Karpas-422 (cell line): ENCODE measurements at regions not wholly inside any gene's neighbourhood (a gene's known extent, or its start where the extent isn't known, plus 50 kb on each side); places are given as distances from the start of the nearest gene placed in this dataset.
"Not testable (repeated sequence)": the region's sequence is repeated elsewhere in the genome, so short reads cannot be mapped to it uniquely, and the experiment has no call there.

Source experiments
- DNase-seq: peaks from one replicate; pipeline ENCODE4 v3.0.0-alpha.2; 2015
- H2AFZ ChIP-seq: fragments of 200-600 bp; sonication (generic); 2 replicates; pipeline ENCODE4 v1.6.1; 2014; ENCODE audit warnings: antibody characterized with exemption, low read length, mixed read lengths
- H3K27ac ChIP-seq: fragments of 200-600 bp; sonication (generic); 2 replicates; pipeline ENCODE4 v1.5.1; 2014; ENCODE audit warnings: mild to moderate bottlenecking, low read length, moderate library complexity
- H3K27me3 ChIP-seq: fragments of 200-600 bp; sonication (generic); 2 replicates; pipeline ENCODE4 v1.6.1; 2014; ENCODE audit warnings: low read length, mixed read lengths
- H3K36me3 ChIP-seq: fragments of 200-600 bp; sonication (generic); 2 replicates; pipeline ENCODE4 v1.6.1; 2014; ENCODE audit warnings: low read length, mixed read lengths; ENCODE audit not compliant: insufficient read depth
- H3K4me1 ChIP-seq: fragments of 200-600 bp; sonication (generic); 2 replicates; pipeline ENCODE4 v1.6.1; 2014; ENCODE audit warnings: mild to moderate bottlenecking, low read length, mixed read lengths
- H3K4me2 ChIP-seq: fragments of 200-600 bp; sonication (generic); 2 replicates; pipeline ENCODE4 v1.6.1; 2014; ENCODE audit warnings: low read length, low read depth, mild to moderate bottlenecking; ENCODE audit not compliant: poor library complexity, severe bottlenecking
- H3K4me3 ChIP-seq: fragments of 200-600 bp; sonication (generic); 2 replicates; pipeline ENCODE4 v1.5.1; 2014; ENCODE audit warnings: mild to moderate bottlenecking, antibody characterized with exemption, low read length, mixed read lengths
- H3K79me2 ChIP-seq: fragments of 200-600 bp; sonication (generic); 2 replicates; pipeline ENCODE4 v1.6.1; 2014; ENCODE audit warnings: mild to moderate bottlenecking, low read length, mixed read lengths
- H3K9ac ChIP-seq: fragments of 200-600 bp; sonication (generic); 2 replicates; pipeline ENCODE4 v1.6.0; 2014; ENCODE audit warnings: low read length
- H3K9me2 ChIP-seq: fragments of 200-600 bp; sonication (generic), shearing (Covaris generic); replicated peaks from 2 replicates; pipeline ENCODE4 v1.6.0; 2014; ENCODE audit warnings: mild to moderate bottlenecking, low read length, moderate library complexity; ENCODE audit not compliant: insufficient read depth
- H3K9me3 ChIP-seq: fragments of 300-700, 200-600 bp; sonication (generic); 2 replicates; pipeline ENCODE4 v1.6.1; 2014; ENCODE audit warnings: low read length, mixed read lengths
- H4K20me1 ChIP-seq: fragments of 200-600 bp; sonication (generic); 2 replicates; pipeline ENCODE4 v1.6.1; 2014; ENCODE audit warnings: mild to moderate bottlenecking, antibody characterized with exemption, low read length, low read depth; ENCODE audit not compliant: insufficient read depth

GRCh38 chr4:15188605-15189539 lies 186.6 kb downstream of the CPEB2 start:
- no peak overlapping the region for H3K4me2 ChIP-seq
- no peaks in the 10 kb centered on the region for H3K4me1 ChIP-seq
- H3K9ac ChIP-seq, result no peak overlapping the region
- no peaks in the 10 kb centered on the region for H3K36me3 ChIP-seq
- no peaks in the 10 kb centered on the region for H3K9me3 ChIP-seq
- H3K79me2 ChIP-seq, result no peaks in the 10 kb centered on the region
- H4K20me1 ChIP-seq, result no peaks in the 10 kb centered on the region
- H3K9me2 ChIP-seq, result no peaks in the 10 kb centered on the region
- DNase-seq, result no peak
- no peak overlapping the region for H3K4me3 ChIP-seq
- no peak overlapping the region for H3K27ac ChIP-seq
- H3K27me3 ChIP-seq, result no peaks in the 10 kb centered on the region
- H2AFZ ChIP-seq, result no peak overlapping the region

DNA sequence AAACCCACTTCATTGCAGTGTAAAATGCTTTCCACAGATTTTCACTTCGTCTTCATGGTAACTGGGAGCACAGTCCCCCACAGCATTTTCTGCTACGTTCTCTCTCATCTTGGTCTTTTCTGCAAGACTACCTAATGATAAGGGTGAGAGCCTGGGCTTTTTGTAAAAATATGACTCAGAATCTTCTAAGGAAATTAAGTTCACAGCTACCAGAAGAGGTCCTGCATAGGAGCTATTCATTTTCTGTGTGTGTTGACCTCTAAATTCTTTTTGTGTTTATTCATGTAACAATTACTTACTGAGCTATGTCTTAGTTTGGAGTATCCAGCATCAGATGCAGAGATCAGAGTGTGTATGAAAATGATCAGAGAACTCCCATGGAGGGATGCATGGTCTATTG lies 192.2 kb downstream of the CPEB2 start:
- Histone ChIP-seq H3K27ac (no peak overlapping the region), H3K9me2 (no peaks in the 10 kb centered on the region), H4K20me1 (no peaks in the 10 kb centered on the region), H3K9ac (no peak overlapping the region), H2AFZ (no peak overlapping the region), H3K9me3 (no peaks in the 10 kb centered on the region), H3K4me3 (no peak overlapping the region), H3K4me2 (no peak overlapping the region), H3K4me1 (no peaks in the 10 kb centered on the region), H3K36me3 (no peaks in the 10 kb centered on the region), H3K27me3 (no peaks in the 10 kb centered on the region), H3K79me2 (no peaks in the 10 kb centered on the region)
- no peak for DNase-seq

- no peaks in the 10 kb centered on the region for H3K4me1 ChIP-seq
- no peak overlapping the region for H2AFZ ChIP-seq
- H3K4me2 ChIP-seq, result no peak overlapping the region
- no peaks in the 10 kb centered on the region for H3K9me3 ChIP-seq
- no peaks in the 10 kb centered on the region for H3K9me2 ChIP-seq
- no peak overlapping the region for H3K27ac ChIP-seq
- no peak for DNase-seq
- H3K36me3 ChIP-seq, result no peaks in the 10 kb centered on the region
- no peak overlapping the region for H3K4me3 ChIP-seq
- H4K20me1 ChIP-seq, result no peaks in the 10 kb centered on the region
- no peaks in the 10 kb centered on the region for H3K27me3 ChIP-seq
- no peaks in the 10 kb centered on the region for H3K79me2 ChIP-seq
- no peak overlapping the region for H3K9ac ChIP-seq
These were observed 194.7 kb downstream of the CPEB2 start for GRCh38 chr4:15197005-15197404.

- no peak overlapping the region for H3K27ac ChIP-seq
- H3K4me3 ChIP-seq, result no peak overlapping the region
- H3K4me2 ChIP-seq, result no peak overlapping the region
- H3K79me2 ChIP-seq, result no peaks in the 10 kb centered on the region
- no peak for DNase-seq
- no peaks in the 10 kb centered on the region for H3K9me3 ChIP-seq
- H3K27me3 ChIP-seq, result no peaks in the 10 kb centered on the region
- H3K9ac ChIP-seq, result no peak overlapping the region
- no peak overlapping the region for H2AFZ ChIP-seq
- H3K36me3 ChIP-seq, result no peaks in the 10 kb centered on the region
- no peaks in the 10 kb centered on the region for H3K4me1 ChIP-seq
- no peaks in the 10 kb centered on the region for H4K20me1 ChIP-seq
- H3K9me2 ChIP-seq, result no peaks in the 10 kb centered on the region
These were observed 195.9 kb downstream of the CPEB2 start for GRCh38 chr4:15198070-15198727.

DNA sequence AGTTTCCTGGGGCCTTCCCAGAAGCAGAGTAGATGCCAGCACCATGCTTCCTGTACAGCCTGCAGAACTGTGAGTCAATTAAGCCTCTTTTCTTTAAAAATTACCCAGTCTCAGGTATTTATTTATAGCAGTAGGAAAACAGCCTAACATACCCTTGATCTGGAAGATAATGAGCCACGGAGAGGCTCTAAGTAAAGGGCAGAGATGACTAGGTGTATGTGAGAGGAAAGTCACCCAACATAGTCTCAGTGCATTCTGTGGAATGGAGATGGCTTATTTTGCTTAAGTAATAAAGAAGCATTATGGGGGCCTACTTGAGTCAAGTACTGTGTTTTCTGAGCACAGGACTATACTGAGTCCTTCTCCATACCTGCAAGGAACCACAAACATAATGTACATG lies 199.5 kb downstream of the CPEB2 start:
- Histone ChIP-seq H3K27me3 (no peaks in the 10 kb centered on the region), H3K9me3 (no peaks in the 10 kb centered on the region), H3K36me3 (no peaks in the 10 kb centered on the region), H3K9ac (no peak overlapping the region), H3K79me2 (no peaks in the 10 kb centered on the region), H3K4me1 (no peaks in the 10 kb centered on the region), H3K4me2 (no peak overlapping the region), H2AFZ (no peak overlapping the region), H3K4me3 (no peak overlapping the region), H3K9me2 (no peaks in the 10 kb centered on the region), H4K20me1 (no peaks in the 10 kb centered on the region), H3K27ac (no peak overlapping the region)
- DNase-seq, result no peak

GRCh38 chr4:15202481-15202880 lies 200.2 kb downstream of the CPEB2 start:
- no peaks in the 10 kb centered on the region for H3K9me2 ChIP-seq
- H3K4me3 ChIP-seq, result no peak overlapping the region
- H3K27ac ChIP-seq, result no peak overlapping the region
- no peak overlapping the region for H2AFZ ChIP-seq
- no peaks in the 10 kb centered on the region for H3K9me3 ChIP-seq
- H3K27me3 ChIP-seq, result no peaks in the 10 kb centered on the region
- no peak overlapping the region for H3K9ac ChIP-seq
- no peaks in the 10 kb centered on the region for H3K36me3 ChIP-seq
- no peaks in the 10 kb centered on the region for H3K79me2 ChIP-seq
- no peak overlapping the region for H3K4me2 ChIP-seq
- H3K4me1 ChIP-seq, result no peaks in the 10 kb centered on the region
- no peak for DNase-seq
- H4K20me1 ChIP-seq, result no peaks in the 10 kb centered on the region

- H2AFZ ChIP-seq, H3K4me2 ChIP-seq, H3K9me2 ChIP-seq, H3K9me3 ChIP-seq, DNase-seq, H3K79me2 ChIP-seq, H3K27ac ChIP-seq, H3K4me1 ChIP-seq, H4K20me1 ChIP-seq, H3K36me3 ChIP-seq, H3K9ac ChIP-seq, H3K4me3 ChIP-seq, H3K27me3 ChIP-seq: not testable (repeated sequence)
These were observed 204.2 kb downstream of the CPEB2 start for GRCh38 chr4:15206526-15206925.

GRCh38 chr4:15213302-15213970 lies 211.2 kb downstream of the CPEB2 start:
- H3K36me3 ChIP-seq, result no peaks in the 10 kb centered on the region
- H3K4me1 ChIP-seq, result no peaks in the 10 kb centered on the region
- no peaks in the 10 kb centered on the region for H4K20me1 ChIP-seq
- H2AFZ ChIP-seq, result no peak overlapping the region
- H3K27me3 ChIP-seq, result no peaks in the 10 kb centered on the region
- no peak overlapping the region for H3K4me2 ChIP-seq
- DNase-seq, result no peak
- no peak overlapping the region for H3K9ac ChIP-seq
- no peaks in the 10 kb centered on the region for H3K9me2 ChIP-seq
- H3K4me3 ChIP-seq, result no peak overlapping the region
- H3K79me2 ChIP-seq, result no peaks in the 10 kb centered on the region
- H3K27ac ChIP-seq, result no peak overlapping the region
- H3K9me3 ChIP-seq, result no peaks in the 10 kb centered on the region
